SK-N-SH (cell line): ENCODE measurements at regions not wholly inside any gene's neighbourhood (a gene's known extent, or its start where the extent isn't known, plus 50 kb on each side); places are given as distances from the start of the nearest gene placed in this dataset.

Experiments used
- CTCF ChIA-PET: fragments of 300-600, 350-600 bp; formaldehyde crosslinking; extraction: SDS; loops from one replicate; lab custom pipeline; 2021; lab: Yijun Ruan, JAX
- POLR2A ChIA-PET: fragments of 350-600 bp; sonication (Branson Sonifier 250); formaldehyde crosslinking; extraction: SDS; loops from one replicate; lab custom pipeline; 2020; ENCODE audit warnings: antibody characterized with exemption, inconsistent platforms; lab: Yijun Ruan, JAX
- DNase-seq: peaks from one replicate; pipeline ENCODE4 v3.0.0; 2012
- H2AFZ ChIP-seq: fragments of 200-600 bp; sonication (generic); 2 replicates; pipeline ENCODE4 v1.8.1; 2016; ENCODE audit warnings: antibody characterized with exemption, mild to moderate bottlenecking, low read depth
- H3F3A ChIP-seq: fragments of 200-600 bp; sonication (generic); replicated peaks from 2 replicates; pipeline ENCODE3; 2016; ENCODE audit warnings: antibody characterized with exemption, mild to moderate bottlenecking; ENCODE audit not compliant: insufficient read depth
- H3K27ac ChIP-seq, 2 experiments: fragments of 200-500 bp in 1 of 2; fragments of 200-600 bp in 1 of 2; sonication (Bioruptor generic) in 1 of 2; sonication (generic), shearing (Covaris generic) in 1 of 2; 2 replicates each; pipeline versions ENCODE4 v1.5.1 to v1.6.1; 2014 to 2016; ENCODE audit warnings: low read depth in 2 of 2, inconsistent platforms in 1 of 2, low read length in 1 of 2, mild to moderate bottlenecking in 1 of 2, mixed read lengths in 1 of 2
- H3K27me3 ChIP-seq: fragments of 200-600 bp; sonication (generic), shearing (Covaris generic); 2 replicates; pipeline ENCODE4 v1.6.1; 2016; ENCODE audit warnings: mixed run types; ENCODE audit not compliant: insufficient read depth
- H3K36me3 ChIP-seq, 2 experiments: fragments of 200-500 bp in 1 of 2; fragments of 200-600 bp in 1 of 2; sonication (Bioruptor generic) in 1 of 2; sonication (generic) in 1 of 2; replicated peaks in 1 of 2; 2 replicates each; pipeline versions ENCODE3 to v1.5.1; 2014 to 2016; ENCODE audit warnings: low read length in 1 of 2, mild to moderate bottlenecking in 1 of 2; ENCODE audit not compliant: insufficient read depth in 2 of 2, control insufficient read depth in 1 of 2
- H3K4me1 ChIP-seq, 2 experiments: fragments of 200-500 bp in 1 of 2; fragments of 200-600 bp in 1 of 2; sonication (Bioruptor generic) in 1 of 2; sonication (generic), shearing (Covaris generic) in 1 of 2; 2 replicates each; pipeline versions ENCODE4 v1.5.1 to v1.6.1; 2014 to 2016; ENCODE audit warnings: low read depth in 1 of 2, low read length in 1 of 2, mixed run types in 1 of 2; ENCODE audit not compliant: insufficient read depth in 2 of 2, control insufficient read depth in 1 of 2
- H3K4me2 ChIP-seq: fragments of 200-600 bp; sonication (generic), shearing (Covaris generic); 2 replicates; pipeline ENCODE4 v1.6.1; 2017; ENCODE audit warnings: mixed run types
- H3K4me3 ChIP-seq, 2 experiments: fragments of 200-500 bp in 1 of 2; fragments of 200-600 bp in 1 of 2; sonication (Bioruptor generic) in 1 of 2; sonication (generic), shearing (Covaris generic) in 1 of 2; 2 replicates each; pipeline versions ENCODE4 v1.5.1 to v1.8.1; 2014 to 2016; ENCODE audit warnings: low read depth in 2 of 2, inconsistent platforms in 1 of 2, low read length in 1 of 2, mild to moderate bottlenecking in 1 of 2, mixed read lengths in 1 of 2, moderate library complexity in 1 of 2
- H3K79me2 ChIP-seq: fragments of 200-600 bp; sonication (generic); 2 replicates; pipeline ENCODE4 v1.8.1; 2017; ENCODE audit warnings: mild to moderate bottlenecking; ENCODE audit not compliant: insufficient read depth
- H3K9ac ChIP-seq: fragments of 200-600 bp; sonication (generic); 2 replicates; pipeline ENCODE4 v1.6.1; 2017; ENCODE audit warnings: mixed run types
- H3K9me2 ChIP-seq: fragments of 200-600 bp; sonication (generic); 2 replicates; pipeline ENCODE4 v1.6.1; 2017; ENCODE audit warnings: mixed run types
- H3K9me3 ChIP-seq: fragments of 200-600 bp; sonication (generic); 2 replicates; pipeline ENCODE4 v1.6.1; 2017; ENCODE audit warnings: mixed run types, mild to moderate bottlenecking, moderate library complexity
- H4K20me1 ChIP-seq: fragments of 200-600 bp; sonication (generic); 2 replicates; pipeline ENCODE4 v1.6.1; 2017; ENCODE audit warnings: mild to moderate bottlenecking, mixed run types; ENCODE audit not compliant: insufficient read depth
- CHD2 ChIP-seq: fragments of 150-350 bp; IDR thresholded peaks from 2 replicates; pipeline ENCODE4 v1.6.1; 2018; ENCODE audit warnings: low read length; ENCODE audit not compliant: partially characterized antibody
- FOSL2 ChIP-seq: IDR thresholded peaks from 2 replicates; pipeline ENCODE4 v1.4.0; 2012; ENCODE audit warnings: low read depth, mild to moderate bottlenecking, moderate library complexity, borderline replicate concordance
- FOXJ3 ChIP-seq: sonication (generic); formaldehyde crosslinking; IDR thresholded peaks from 2 replicates; pipeline ENCODE4 v1.5.1; 2020; ENCODE audit warnings: mild to moderate bottlenecking, missing genetic modification reagents
- GATA2 ChIP-seq: sonication (generic); formaldehyde crosslinking; IDR thresholded peaks from 2 replicates; pipeline ENCODE4 v1.5.0; 2020; ENCODE audit warnings: mild to moderate bottlenecking, missing genetic modification reagents
- MEF2A ChIP-seq: IDR thresholded peaks from 2 replicates; pipeline ENCODE4 v1.4.0; 2012; ENCODE audit warnings: low read depth, borderline replicate concordance
- NRF1 ChIP-seq: IDR thresholded peaks from 2 replicates; pipeline ENCODE4 v1.6.1; 2012; ENCODE audit warnings: low read depth, mild to moderate bottlenecking, low read length
- POLR2AphosphoS5 ChIP-seq: IDR thresholded peaks from 2 replicates; pipeline ENCODE4 v1.6.1; 2012; ENCODE audit warnings: low read depth, low read length
- REST ChIP-seq: IDR thresholded peaks from 2 replicates; pipeline ENCODE4 v1.6.1; 2012; ENCODE audit warnings: mild to moderate bottlenecking, low read depth, low read length, moderate library complexity
- RFX5 ChIP-seq: IDR thresholded peaks from 2 replicates; pipeline ENCODE4 v1.6.1; 2012; ENCODE audit warnings: mild to moderate bottlenecking, improper control_type of control experiment, low read length
- SIN3A ChIP-seq: IDR thresholded peaks from 2 replicates; pipeline ENCODE4 v1.6.1; 2012; ENCODE audit warnings: low read depth, mild to moderate bottlenecking, low read length, moderate library complexity, borderline replicate concordance
- SMC3 ChIP-seq: IDR thresholded peaks from 2 replicates; pipeline ENCODE4 v1.6.1; 2012; ENCODE audit warnings: low read depth, low read length, improper control_type of control experiment
- TAF1 ChIP-seq: IDR thresholded peaks from 2 replicates; pipeline ENCODE4 v1.6.1; 2012; ENCODE audit warnings: low read depth, mild to moderate bottlenecking, low read length, moderate library complexity, borderline replicate concordance
- TCF12 ChIP-seq: IDR thresholded peaks from 2 replicates; pipeline ENCODE4 v1.4.0; 2012
- USF2 ChIP-seq: fragments of 150-350 bp; IDR thresholded peaks from 2 replicates; pipeline ENCODE4 v1.6.1; 2017; ENCODE audit warnings: antibody characterized with exemption, low read length, low read depth, borderline replicate concordance
- YY1 ChIP-seq: IDR thresholded peaks from 2 replicates; pipeline ENCODE4 v1.4.0; 2012; ENCODE audit warnings: low read depth, mild to moderate bottlenecking
- WGBS: methylation state at CpG from one replicate; pipeline ENCODE4 v1.1.6; 2017; ENCODE audit warnings: low lambda C conversion rate; 5-methylcytosine and 5-hydroxymethylcytosine counted together
- TF ChIP-seq, protein P1 (sequence below): IDR thresholded peaks from 2 replicates; pipeline ENCODE4 v1.4.0; 2012; ENCODE audit warnings: low read depth
- TF ChIP-seq, protein P2 (sequence below): fragments of 150-350 bp; IDR thresholded peaks from 2 replicates; pipeline ENCODE4 v1.6.1; 2016; ENCODE audit warnings: mild to moderate bottlenecking, low read depth, low read length

DNA sequence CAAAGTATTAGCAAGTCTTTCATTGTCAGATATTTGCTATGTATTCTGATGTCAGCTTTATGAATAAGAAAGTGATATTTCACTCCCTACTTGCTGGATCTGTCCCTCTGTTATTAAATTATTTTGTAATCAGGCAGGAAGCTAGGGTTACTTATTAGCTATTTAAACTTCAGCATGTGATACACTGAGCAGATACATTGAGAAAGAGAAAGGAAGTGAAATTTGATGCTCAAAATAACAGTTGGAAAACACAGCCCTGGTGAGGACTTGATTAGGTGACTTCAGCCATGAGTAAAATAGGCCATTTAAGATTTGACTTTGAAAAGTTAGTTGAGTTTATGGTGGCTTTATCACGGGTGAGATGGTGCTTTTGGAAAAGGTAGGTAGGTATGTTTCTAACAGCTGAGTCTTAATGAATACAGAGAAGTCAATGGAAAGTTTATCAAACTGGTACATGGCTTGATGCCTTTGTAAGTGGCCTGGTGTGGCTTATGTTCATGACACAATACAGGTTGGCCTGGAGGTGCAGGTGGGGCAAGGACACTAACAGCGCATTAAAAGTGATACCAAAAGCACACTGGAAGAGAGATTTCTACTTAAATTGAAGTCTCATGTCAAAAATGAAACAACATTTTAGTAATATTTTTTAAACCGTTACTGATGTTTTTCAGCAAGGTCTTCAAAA is 321.2 kb upstream of the SPOCK3 start:
- Histone ChIP-seq H3K9me3 (no peaks in the 10 kb centered on the region), H3K9me2 (no peaks in the 10 kb centered on the region), H4K20me1 (no peaks in the 10 kb centered on the region), H3K27me3 (no peaks in the 10 kb centered on the region), H3K79me2 (no peaks in the 10 kb centered on the region), H2AFZ (no peak overlapping the region), H3K27ac (no peak overlapping the region), H3K4me1 (no peaks in the 10 kb centered on the region), H3F3A (no peaks in the 10 kb centered on the region), H3K9ac (no peak overlapping the region), H3K4me2 (no peak overlapping the region), H3K4me3 (no peak overlapping the region), H3K36me3 (no peaks in the 10 kb centered on the region)
- TF ChIP-seq SIN3A (no peak), NRF1 (no peak), SMC3 (no peak), RFX5 (no peak), YY1 (no peak), GATA2 (CRISPR knock-in tag) (no peak), TCF12 (no peak), REST (no peak), FOSL2 (no peak), MEF2A (no peak), CHD2 (no peak), FOXJ3 (CRISPR knock-in tag) (no peak), POLR2AphosphoS5 (no peak), USF2 (no peak), TAF1 (no peak)
- TF ChIP-seq, protein P1, sequence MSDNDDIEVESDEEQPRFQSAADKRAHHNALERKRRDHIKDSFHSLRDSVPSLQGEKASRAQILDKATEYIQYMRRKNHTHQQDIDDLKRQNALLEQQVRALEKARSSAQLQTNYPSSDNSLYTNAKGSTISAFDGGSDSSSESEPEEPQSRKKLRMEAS, result no peak
- TF ChIP-seq, protein P2, sequence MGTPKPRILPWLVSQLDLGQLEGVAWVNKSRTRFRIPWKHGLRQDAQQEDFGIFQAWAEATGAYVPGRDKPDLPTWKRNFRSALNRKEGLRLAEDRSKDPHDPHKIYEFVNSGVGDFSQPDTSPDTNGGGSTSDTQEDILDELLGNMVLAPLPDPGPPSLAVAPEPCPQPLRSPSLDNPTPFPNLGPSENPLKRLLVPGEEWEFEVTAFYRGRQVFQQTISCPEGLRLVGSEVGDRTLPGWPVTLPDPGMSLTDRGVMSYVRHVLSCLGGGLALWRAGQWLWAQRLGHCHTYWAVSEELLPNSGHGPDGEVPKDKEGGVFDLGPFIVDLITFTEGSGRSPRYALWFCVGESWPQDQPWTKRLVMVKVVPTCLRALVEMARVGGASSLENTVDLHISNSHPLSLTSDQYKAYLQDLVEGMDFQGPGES, result no peak
- ChIA-PET POLR2A (no interaction called here), CTCF (interaction anchor here (0.6 kb wide), 1 partner anchor 132 kb away, joined by 3 read pairs; no protein-coding TSS in a partner anchor)
- DNase-seq, result no peak
- 30% methylated on average over 3 of the region's 3 CpGs for WGBS
